Gastroesophageal sphincter (tissue), 4 donors: ENCODE measurements at regions not wholly inside any gene's neighbourhood (a gene's known extent, or its start where the extent isn't known, plus 50 kb on each side); places are given as distances from the start of the nearest gene placed in this dataset.
A peak's percentile ranks its signal among the peaks of the same experiment; 100 is the strongest.

Experiments used
- ATAC-seq: fragments of 150-250 bp; one replicate; pipeline ENCODE4 v1.9.1; 2016; ENCODE audit warnings: mild to moderate bottlenecking, moderate library complexity
- H3K27ac ChIP-seq, 4 donors: fragments of 200-600 bp; sonication (generic) in 3 of 4; 1 replicate in 3 of 4; 2 replicates in 1 of 4; pipeline ENCODE4 v1.5.1; 2016 to 2019
- H3K27me3 ChIP-seq: fragments of 200-600 bp; sonication (generic); one replicate; pipeline ENCODE4 v1.5.1; 2019
- H3K36me3 ChIP-seq, 2 donors: fragments of 200-600 bp; sonication (generic); one replicate each; pipeline ENCODE4 v1.5.1; 2019; ENCODE audit warnings: control low read depth in 1 of 2
- H3K4me1 ChIP-seq, 3 donors: fragments of 200-600 bp; sonication (generic); 1 replicate in 2 of 3; 2 replicates in 1 of 3; pipeline ENCODE4 v1.5.1; 2016 to 2019; ENCODE audit warnings: control low read depth in 2 of 3
- H3K4me3 ChIP-seq, 2 donors: fragments of 200-600 bp; sonication (generic); one replicate each; pipeline ENCODE4 v1.5.1; 2019; ENCODE audit warnings: mild to moderate bottlenecking in 1 of 2, moderate library complexity in 1 of 2
- H3K9me3 ChIP-seq, 3 donors: fragments of 200-600 bp; sonication (generic); one replicate each; pipeline ENCODE4 v1.5.1; 2017 to 2019; ENCODE audit warnings: control low read depth in 2 of 3
- EP300 ChIP-seq: sonication (generic); formaldehyde crosslinking; IDR thresholded peaks from one replicate; pipeline ENCODE4 v1.6.1; 2017; ENCODE audit warnings: antibody characterized with exemption, mild to moderate bottlenecking
- POLR2A ChIP-seq, 2 donors: fragments of 450-650 bp; IDR thresholded peaks; one replicate each; pipeline ENCODE4 v1.6.1; 2017; ENCODE audit warnings: antibody characterized with exemption in 2 of 2, mild to moderate bottlenecking in 2 of 2, moderate library complexity in 1 of 2
- POLR2AphosphoS5 ChIP-seq: sonication (generic); formaldehyde crosslinking; IDR thresholded peaks from one replicate; pipeline ENCODE4 v1.6.1; 2017; ENCODE audit warnings: antibody characterized with exemption
- WGBS, 2 donors: methylation state at CpG; one replicate each; pipeline ENCODE4 v1.1.5; 2018; ENCODE audit warnings: low coverage in 1 of 2; 5-methylcytosine and 5-hydroxymethylcytosine counted together
- TF ChIP-seq, protein P1 (sequence below), 4 experiments: fragments of 200-600 bp in 2 of 4; fragments of 450-650 bp in 2 of 4; sonication (generic) in 1 of 4; IDR thresholded peaks; one replicate each; pipeline ENCODE4 v1.5.1; 2017 to 2019; ENCODE audit warnings: antibody characterized with exemption in 4 of 4, mild to moderate bottlenecking in 2 of 4, moderate library complexity in 2 of 4

DNA sequence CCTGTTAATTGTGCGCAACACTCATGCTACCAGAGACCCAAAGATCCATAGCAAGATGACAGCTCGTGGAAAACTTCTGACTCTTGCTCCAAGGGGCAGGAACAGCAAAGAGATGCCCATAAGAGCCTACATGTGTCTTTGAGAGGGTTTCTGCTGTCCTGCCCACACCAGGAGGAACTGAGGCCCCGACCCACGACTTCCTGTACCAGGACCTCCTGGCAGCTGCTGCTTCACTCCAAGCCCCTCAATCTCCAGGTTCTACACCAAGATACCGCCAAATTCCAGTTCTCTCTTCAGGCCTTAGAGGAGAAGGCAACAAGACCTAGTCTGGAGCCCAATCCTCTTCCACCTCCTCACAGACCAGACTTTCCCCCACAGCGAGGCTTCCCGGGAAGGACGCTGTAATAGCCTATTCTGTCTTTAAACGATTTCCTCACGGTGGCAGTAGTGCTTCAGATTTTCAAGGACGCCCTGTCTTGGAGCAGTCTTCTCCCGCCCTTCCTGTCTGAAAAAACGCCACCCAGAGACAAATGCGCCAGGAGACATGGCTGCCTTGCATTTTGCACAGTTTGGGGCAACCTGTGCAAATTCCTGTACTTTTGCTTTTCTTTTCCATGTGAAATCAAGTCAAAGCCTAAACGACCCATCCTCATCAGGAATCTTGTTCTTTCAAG is 230.2 kb upstream of the STK26 start:
- no peaks in the 10 kb centered on the region for H3K9me3 ChIP-seq
- no peaks in the 10 kb centered on the region for H3K36me3 ChIP-seq
- 46 to 60% methylated on average over 2 to 4 of the region's 15 CpGs for whole genome bisulfite sequencing, 2 donors
- no peaks in the 10 kb centered on the region for H3K4me1 ChIP-seq
- no peaks in the 10 kb centered on the region for H3K27me3 ChIP-seq
- peak overlapping the region in 2 of 4 donors; percentile 80 to 81 for H3K27ac ChIP-seq
- peak; percentile 92 for ATAC-seq
- TF ChIP-seq, protein P1, sequence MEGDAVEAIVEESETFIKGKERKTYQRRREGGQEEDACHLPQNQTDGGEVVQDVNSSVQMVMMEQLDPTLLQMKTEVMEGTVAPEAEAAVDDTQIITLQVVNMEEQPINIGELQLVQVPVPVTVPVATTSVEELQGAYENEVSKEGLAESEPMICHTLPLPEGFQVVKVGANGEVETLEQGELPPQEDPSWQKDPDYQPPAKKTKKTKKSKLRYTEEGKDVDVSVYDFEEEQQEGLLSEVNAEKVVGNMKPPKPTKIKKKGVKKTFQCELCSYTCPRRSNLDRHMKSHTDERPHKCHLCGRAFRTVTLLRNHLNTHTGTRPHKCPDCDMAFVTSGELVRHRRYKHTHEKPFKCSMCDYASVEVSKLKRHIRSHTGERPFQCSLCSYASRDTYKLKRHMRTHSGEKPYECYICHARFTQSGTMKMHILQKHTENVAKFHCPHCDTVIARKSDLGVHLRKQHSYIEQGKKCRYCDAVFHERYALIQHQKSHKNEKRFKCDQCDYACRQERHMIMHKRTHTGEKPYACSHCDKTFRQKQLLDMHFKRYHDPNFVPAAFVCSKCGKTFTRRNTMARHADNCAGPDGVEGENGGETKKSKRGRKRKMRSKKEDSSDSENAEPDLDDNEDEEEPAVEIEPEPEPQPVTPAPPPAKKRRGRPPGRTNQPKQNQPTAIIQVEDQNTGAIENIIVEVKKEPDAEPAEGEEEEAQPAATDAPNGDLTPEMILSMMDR (IDR thresholded peaks at IDR 0.05), result peak in 1 of 4 experiments; percentile 65
- no peak for TF ChIP-seq POLR2AphosphoS5
- no peak overlapping the region for H3K4me3 ChIP-seq

DNA sequence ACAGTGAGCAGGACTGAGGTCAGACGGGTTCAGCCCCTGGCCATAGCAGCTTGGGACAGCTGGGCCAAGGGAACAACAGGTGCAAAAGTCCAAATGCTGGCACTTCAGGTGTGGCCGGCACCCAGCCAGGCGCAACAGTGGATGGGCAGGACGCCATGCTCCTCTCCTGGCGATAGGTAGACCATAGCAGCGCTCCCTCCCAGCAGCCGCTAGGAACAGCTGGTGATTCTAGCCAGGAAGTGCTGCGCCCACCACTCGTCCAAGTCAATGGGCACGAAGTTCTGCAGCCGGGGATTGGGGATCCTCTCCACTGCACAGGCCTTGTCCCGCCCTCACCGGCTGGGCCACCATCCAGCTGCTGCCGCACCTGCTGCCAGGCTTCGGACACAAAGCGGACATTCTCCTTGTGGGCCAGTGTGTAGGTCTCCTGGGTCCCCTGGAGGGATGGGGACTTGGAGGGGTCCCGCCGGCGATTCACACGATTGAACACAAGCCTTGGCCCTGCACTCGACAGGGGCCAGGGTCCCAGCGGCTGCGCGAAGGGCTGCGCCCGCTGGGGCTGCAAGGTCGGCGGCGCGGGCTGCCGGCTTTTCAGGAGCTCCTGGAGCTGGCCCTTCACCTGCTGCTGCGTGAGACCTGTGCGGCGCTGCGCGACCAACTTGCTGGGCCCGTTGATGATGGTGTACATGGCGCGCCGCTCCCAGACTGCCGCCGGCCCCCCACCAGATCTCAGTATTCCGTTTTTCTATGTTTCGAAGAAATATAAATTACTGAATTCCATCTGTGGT is 227.5 kb upstream of the STK26 start:
- Histone ChIP-seq H3K27ac (no peak overlapping the region), H3K4me3 (no peak overlapping the region), H3K36me3 (no peaks in the 10 kb centered on the region), H3K9me3 (no peaks in the 10 kb centered on the region), H3K4me1 (no peaks in the 10 kb centered on the region), H3K27me3 (no peaks in the 10 kb centered on the region)
- ATAC-seq, result no peak
- WGBS, 2 donors, result 62 to 100% methylated on average over 2 to 4 of the region's 44 CpGs
- TF ChIP-seq, protein P1 (IDR thresholded peaks at IDR 0.05), result no peak
- no peak for TF ChIP-seq EP300
- no peak for TF ChIP-seq POLR2A (IDR thresholded peaks at IDR 0.05)
- TF ChIP-seq POLR2AphosphoS5, result no peak

DNA sequence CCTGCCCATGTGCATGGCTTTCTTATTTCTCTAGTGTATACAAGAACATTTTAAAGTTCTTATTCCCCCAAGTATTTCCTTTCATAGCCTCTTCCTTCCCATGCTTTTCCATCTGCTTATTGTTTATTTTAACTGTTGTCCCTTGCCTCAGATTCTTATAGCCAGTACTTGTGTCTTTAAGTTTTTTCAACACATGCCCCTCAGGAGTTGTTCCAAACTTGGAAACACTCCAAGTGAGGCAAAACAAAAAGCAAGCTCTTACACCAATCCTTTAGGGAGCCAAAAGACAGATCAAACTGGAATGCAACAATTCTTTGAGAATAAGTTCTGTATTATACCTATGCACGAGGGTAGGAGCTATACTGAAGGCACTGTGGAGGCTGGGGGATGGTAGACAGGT is 222.0 kb upstream of the STK26 start:
- H3K9me3 ChIP-seq, result no peaks in the 10 kb centered on the region
- H3K27ac ChIP-seq, result no peak overlapping the region
- WGBS, 2 donors, result 0 to 43% methylated on average over 1 of the region's 1 CpG
- no peaks in the 10 kb centered on the region for H3K4me1 ChIP-seq
- no peak overlapping the region for H3K4me3 ChIP-seq
- no peak for ATAC-seq
- TF ChIP-seq EP300, result no peak
- TF ChIP-seq POLR2AphosphoS5, result no peak
- TF ChIP-seq, protein P1 (IDR thresholded peaks at IDR 0.05), result no peak
- no peaks in the 10 kb centered on the region for H3K27me3 ChIP-seq
- no peaks in the 10 kb centered on the region for H3K36me3 ChIP-seq

DNA sequence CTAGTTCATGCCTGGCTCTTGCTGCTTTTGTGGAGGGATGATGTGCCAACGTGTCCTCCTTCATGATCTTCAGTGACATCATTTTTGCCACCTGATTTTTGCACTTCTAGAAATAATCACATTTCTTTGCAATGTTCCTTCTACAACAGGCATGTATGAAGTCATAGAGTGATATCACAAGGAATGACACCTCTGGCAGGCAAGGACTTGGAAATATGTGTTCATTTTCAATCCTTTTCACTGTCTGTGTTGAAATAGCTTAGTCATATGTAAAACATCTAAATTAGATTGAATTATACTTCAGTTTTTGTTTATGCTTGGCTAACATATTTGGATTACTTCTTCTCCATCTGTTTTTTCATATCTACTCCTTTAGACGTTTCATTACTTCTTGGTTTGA is 221.2 kb upstream of the STK26 start:
- WGBS, 2 donors, result 33 to 50% methylated on average over 1 of the region's 2 CpGs
- Histone ChIP-seq H3K4me1 (no peaks in the 10 kb centered on the region), H3K27ac (no peak overlapping the region), H3K4me3 (no peak overlapping the region), H3K9me3 (no peaks in the 10 kb centered on the region), H3K36me3 (no peaks in the 10 kb centered on the region), H3K27me3 (no peaks in the 10 kb centered on the region)
- TF ChIP-seq POLR2A (IDR thresholded peaks at IDR 0.05) (no peak), EP300 (no peak), POLR2AphosphoS5 (no peak)
- TF ChIP-seq, protein P1 (IDR thresholded peaks at IDR 0.05), result no peak
- no peak for ATAC-seq
